GM12878 (cell line): ENCODE measurements at regions not wholly inside any gene's neighbourhood (a gene's known extent, or its start where the extent isn't known, plus 50 kb on each side); places are given as distances from the start of the nearest gene placed in this dataset.

Experiments
- ATAC-seq: fragments of 200-7000 bp; cut with Tn5 transposase; 3 replicates; pipeline ENCODE4 v1.9.1; 2020; ENCODE audit warnings: mild to moderate bottlenecking, moderate library complexity
- BruUV-seq: library from RNA; stranded (reverse); fragments of 400-500 nt; replicated peaks from 2 replicates; lab custom pipeline; 2021; lab: Mats Ljungman, UMichigan
- CTCF ChIA-PET: fragments of 300-600 bp; sonication (Branson Sonifier 250); formaldehyde crosslinking; extraction: SDS; loops from one replicate; lab custom pipeline; 2021; ENCODE audit warnings: inconsistent platforms; lab: Yijun Ruan, JAX
- POLR2A ChIA-PET: fragments of 350-600 bp; formaldehyde crosslinking; extraction: SDS; loops from one replicate; lab custom pipeline; 2021; ENCODE audit warnings: inconsistent platforms; lab: Charles Lee
- RAD21 ChIA-PET: fragments of 300-600 bp; sonication (Branson Sonifier 250); formaldehyde crosslinking; loops from one replicate; lab custom pipeline; 2023; ENCODE audit warnings: antibody characterized with exemption; ENCODE audit not compliant: unreplicated experiment; lab: Charles Lee
- SMC1A ChIA-PET: fragments of 300-600 bp; sonication (Branson Sonifier 250); formaldehyde crosslinking; loops from one replicate; lab custom pipeline; 2023; ENCODE audit not compliant: unreplicated experiment, uncharacterized antibody; lab: Charles Lee
- DNase-seq: peaks from one replicate; pipeline ENCODE4 v3.0.0-alpha.2; 2011; ENCODE audit warnings: low read depth, low spot score
- FAIRE-seq: peaks from 3 replicates; lab custom pipeline; 2011; peaks lifted over from hg19 to GRCh38; lab: Jason Lieb, UNC
- H2AFZ ChIP-seq: 2 replicates; pipeline ENCODE4 v1.6.0; 2011; ENCODE audit warnings: low read depth, low read length, control low read depth; ENCODE audit not compliant: control insufficient read depth
- H3K27ac ChIP-seq: 2 replicates; pipeline ENCODE4 v1.5.1; 2011; ENCODE audit warnings: control low read depth; ENCODE audit not compliant: control insufficient read depth, insufficient read depth
- H3K27me3 ChIP-seq, 2 experiments: replicated peaks in 1 of 2; 2 replicates each; pipeline versions ENCODE4 v1.6.0 to v1.6.1; 2011; ENCODE audit warnings: low read length in 1 of 2; ENCODE audit not compliant: control insufficient read depth in 2 of 2, insufficient read depth in 2 of 2
- H3K36me3 ChIP-seq, 2 experiments: 2 replicates each; pipeline ENCODE4 v1.5.1; 2011; ENCODE audit warnings: low read length in 1 of 2; ENCODE audit not compliant: control insufficient read depth in 2 of 2, insufficient read depth in 2 of 2
- H3K4me1 ChIP-seq: 2 replicates; pipeline ENCODE4 v1.6.1; 2011; ENCODE audit warnings: mild to moderate bottlenecking, low read length, moderate library complexity, mixed read lengths; ENCODE audit not compliant: control insufficient read depth, insufficient read depth
- H3K4me2 ChIP-seq: 2 replicates; pipeline ENCODE4 v1.6.0; 2011; ENCODE audit warnings: control low read depth; ENCODE audit not compliant: control insufficient read depth, insufficient read depth
- H3K4me3 ChIP-seq: fragments of 200-600 bp; sonication (generic); 2 replicates; pipeline ENCODE4 v1.5.1; 2016
- H3K79me2 ChIP-seq: 2 replicates; pipeline ENCODE4 v1.6.0; 2011; ENCODE audit warnings: low read length; ENCODE audit not compliant: control insufficient read depth, insufficient read depth
- H3K9ac ChIP-seq: 2 replicates; pipeline ENCODE4 v1.8.0; 2011; ENCODE audit warnings: low read length, control low read depth, mixed read lengths; ENCODE audit not compliant: control insufficient read depth, insufficient read depth
- H3K9me3 ChIP-seq: replicated peaks from 3 replicates; pipeline ENCODE4 v1.5.1; 2011; ENCODE audit warnings: mild to moderate bottlenecking, low read length; ENCODE audit not compliant: control insufficient read depth, insufficient read depth
- H4K20me1 ChIP-seq: 2 replicates; pipeline ENCODE4 v1.6.0; 2011; ENCODE audit not compliant: control insufficient read depth, insufficient read depth
- CHD4 ChIP-seq: fragments of 200-600 bp; sonication (generic); IDR thresholded peaks from 2 replicates; pipeline ENCODE4 v1.6.1; 2016; ENCODE audit warnings: mild to moderate bottlenecking
- HSF1 ChIP-seq: fragments of 150-350 bp; IDR thresholded peaks from 2 replicates; pipeline ENCODE4 v1.6.1; 2014; ENCODE audit warnings: mild to moderate bottlenecking, low read depth, low read length
- IRF3 ChIP-seq: fragments of 450-650 bp; IDR thresholded peaks from 2 replicates; pipeline ENCODE4 v1.6.1; 2014; ENCODE audit warnings: mild to moderate bottlenecking
- JUND ChIP-seq: IDR thresholded peaks from 2 replicates; pipeline ENCODE4 v1.6.1; 2012; ENCODE audit warnings: low read depth, mild to moderate bottlenecking, low read length, improper control_type of control experiment, moderate library complexity
- KDM1A ChIP-seq: fragments of 200-600 bp; sonication (generic); IDR thresholded peaks from 2 replicates; pipeline ENCODE4 v1.6.1; 2016; ENCODE audit warnings: borderline replicate concordance
- NFYB ChIP-seq: IDR thresholded peaks from 2 replicates; pipeline ENCODE4 v1.6.1; 2011; ENCODE audit warnings: low read depth, mild to moderate bottlenecking, low read length, improper control_type of control experiment, moderate library complexity; ENCODE audit not compliant: insufficient read depth
- NRF1 ChIP-seq: conservative IDR thresholded peaks from 2 replicates; pipeline ENCODE4 v1.6.1; 2011; ENCODE audit warnings: mild to moderate bottlenecking, low read depth, low read length, improper control_type of control experiment
- PBX3 ChIP-seq: IDR thresholded peaks from 2 replicates; pipeline ENCODE4 v1.6.1; 2011; ENCODE audit warnings: mild to moderate bottlenecking, low read depth, low read length, moderate library complexity; ENCODE audit not compliant: insufficient replicate concordance
- POLR2A ChIP-seq: IDR thresholded peaks from 2 replicates; pipeline ENCODE4 v1.6.1; 2011; ENCODE audit warnings: low read depth, mild to moderate bottlenecking, low read length
- SIX5 ChIP-seq: IDR thresholded peaks from 2 replicates; pipeline ENCODE4 v1.6.1; 2011; ENCODE audit warnings: mild to moderate bottlenecking, low read depth, low read length, moderate library complexity; ENCODE audit not compliant: severe bottlenecking
- SPI1 ChIP-seq: IDR thresholded peaks from 2 replicates; pipeline ENCODE4 v1.6.1; 2011; ENCODE audit warnings: low read depth, mild to moderate bottlenecking, low read length, moderate library complexity, borderline replicate concordance; ENCODE audit not compliant: insufficient read depth
- ZBED1 ChIP-seq: IDR thresholded peaks from 2 replicates; pipeline ENCODE4 v1.6.1; 2016; ENCODE audit warnings: borderline replicate concordance
- WGBS: methylation state at CpG from one replicate; pipeline ENCODE4 v1.1.6; 2016; ENCODE audit warnings: low lambda C conversion rate; ENCODE audit not compliant: insufficient replicate concordance, insufficient coverage; ENCODE audit errors: missing lambda C conversion rate; 5-methylcytosine and 5-hydroxymethylcytosine counted together
- in situ Hi-C: fragments of 300-500 bp; cut with MboI; formaldehyde crosslinking; loops from 9 replicates; pipeline ENCODE4 v1.14.3; 2018; ENCODE audit warnings: mixed read lengths
- intact Hi-C: fragments of 100-400 bp; cut with micrococcal nuclease; formaldehyde crosslinking; loops from one replicate; pipeline ENCODE4 v1.14.2; 2022; ENCODE audit not compliant: unreplicated experiment

- WGBS, result 67% methylated on average over 1 of the region's 1 CpG
- in situ Hi-C loops, result no loop called here
- Histone ChIP-seq H3K36me3 (no peaks in the 10 kb centered on the region), H3K27ac (no peak overlapping the region), H3K4me1 (no peaks in the 10 kb centered on the region), H3K4me3 (no peak overlapping the region), H4K20me1 (no peaks in the 10 kb centered on the region), H3K79me2 (no peaks in the 10 kb centered on the region), H3K4me2 (no peak overlapping the region), H3K27me3 (no peaks in the 10 kb centered on the region), H3K9me3 (no peaks in the 10 kb centered on the region), H2AFZ (no peak overlapping the region), H3K9ac (no peak overlapping the region)
- no peak for TF ChIP-seq NFYB
- TF ChIP-seq SPI1, result no peak
- TF ChIP-seq ZBED1, result no peak
- no peak for TF ChIP-seq CHD4
- TF ChIP-seq IRF3, result no peak
- no peak for TF ChIP-seq KDM1A
- no peak for TF ChIP-seq HSF1
- TF ChIP-seq SIX5, result no peak
- TF ChIP-seq POLR2A, result no peak
- no peak for TF ChIP-seq PBX3
- TF ChIP-seq JUND, result no peak
- no peak for TF ChIP-seq NRF1
- BruUV-seq, result no TSS peak
- DNase-seq (no peak), FAIRE-seq (no peak), ATAC-seq (no peak)
- ChIA-PET POLR2A (no interaction called here), SMC1A (no interaction called here), CTCF (no interaction called here), RAD21 (no interaction called here)
- intact Hi-C loops, result no loop called here
These were observed 497.8 kb downstream of the PLA2G4A start for GRCh38 chr1:187326557-187326956.
